GM12874 (cell line): ENCODE measurements at regions not wholly inside any gene's neighbourhood (a gene's known extent, or its start where the extent isn't known, plus 50 kb on each side); places are given as distances from the start of the nearest gene placed in this dataset.

Source experiments
- TF ChIP-seq, protein P1 (sequence below): IDR thresholded peaks from 2 replicates; pipeline ENCODE4 v1.5.1; 2011; ENCODE audit warnings: low read depth, mild to moderate bottlenecking, control low read depth, low read length, moderate library complexity; ENCODE audit not compliant: insufficient read depth

DNA sequence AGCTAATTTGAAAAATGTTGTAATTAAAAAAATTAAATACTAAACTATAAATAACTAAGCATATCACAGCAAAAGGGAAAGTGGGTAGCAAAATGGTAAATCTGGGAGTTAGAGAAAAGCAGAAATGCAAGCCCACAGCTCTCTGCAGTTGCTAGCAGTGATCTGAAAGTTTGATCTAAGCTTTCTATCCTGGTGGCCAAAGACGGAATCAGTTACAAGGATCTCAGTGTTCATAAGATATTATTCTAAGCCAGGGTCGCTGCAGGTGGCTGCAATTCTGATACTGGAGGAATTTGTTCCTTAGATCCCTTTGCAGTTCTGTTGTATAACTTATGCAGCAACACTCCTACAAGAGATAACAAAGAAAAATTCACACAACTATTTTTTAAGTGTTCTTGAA is 363.7 kb downstream of the SETD4 start:
- TF ChIP-seq, protein P1, sequence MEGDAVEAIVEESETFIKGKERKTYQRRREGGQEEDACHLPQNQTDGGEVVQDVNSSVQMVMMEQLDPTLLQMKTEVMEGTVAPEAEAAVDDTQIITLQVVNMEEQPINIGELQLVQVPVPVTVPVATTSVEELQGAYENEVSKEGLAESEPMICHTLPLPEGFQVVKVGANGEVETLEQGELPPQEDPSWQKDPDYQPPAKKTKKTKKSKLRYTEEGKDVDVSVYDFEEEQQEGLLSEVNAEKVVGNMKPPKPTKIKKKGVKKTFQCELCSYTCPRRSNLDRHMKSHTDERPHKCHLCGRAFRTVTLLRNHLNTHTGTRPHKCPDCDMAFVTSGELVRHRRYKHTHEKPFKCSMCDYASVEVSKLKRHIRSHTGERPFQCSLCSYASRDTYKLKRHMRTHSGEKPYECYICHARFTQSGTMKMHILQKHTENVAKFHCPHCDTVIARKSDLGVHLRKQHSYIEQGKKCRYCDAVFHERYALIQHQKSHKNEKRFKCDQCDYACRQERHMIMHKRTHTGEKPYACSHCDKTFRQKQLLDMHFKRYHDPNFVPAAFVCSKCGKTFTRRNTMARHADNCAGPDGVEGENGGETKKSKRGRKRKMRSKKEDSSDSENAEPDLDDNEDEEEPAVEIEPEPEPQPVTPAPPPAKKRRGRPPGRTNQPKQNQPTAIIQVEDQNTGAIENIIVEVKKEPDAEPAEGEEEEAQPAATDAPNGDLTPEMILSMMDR, result no peak

DNA sequence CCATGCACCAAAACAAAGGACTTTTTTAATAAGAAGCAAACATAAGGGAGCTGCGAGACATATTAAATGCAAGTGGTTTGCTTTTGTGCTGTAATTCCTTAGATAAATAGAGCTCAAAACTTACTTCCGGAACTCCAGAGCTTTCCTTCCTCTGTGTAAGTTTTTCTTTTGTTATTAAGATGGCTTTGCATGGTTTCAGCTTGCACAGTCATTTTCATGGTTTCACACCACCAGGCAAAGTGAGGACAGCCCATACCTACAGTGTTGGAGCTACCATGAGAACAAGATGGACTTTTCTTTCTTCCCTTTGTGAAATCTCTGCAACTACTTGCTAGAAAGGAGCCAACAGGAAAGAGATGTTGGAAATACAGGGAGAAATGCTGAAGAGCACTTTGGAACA is 368.0 kb downstream of the SETD4 start:
- TF ChIP-seq, protein P1, result no peak

DNA sequence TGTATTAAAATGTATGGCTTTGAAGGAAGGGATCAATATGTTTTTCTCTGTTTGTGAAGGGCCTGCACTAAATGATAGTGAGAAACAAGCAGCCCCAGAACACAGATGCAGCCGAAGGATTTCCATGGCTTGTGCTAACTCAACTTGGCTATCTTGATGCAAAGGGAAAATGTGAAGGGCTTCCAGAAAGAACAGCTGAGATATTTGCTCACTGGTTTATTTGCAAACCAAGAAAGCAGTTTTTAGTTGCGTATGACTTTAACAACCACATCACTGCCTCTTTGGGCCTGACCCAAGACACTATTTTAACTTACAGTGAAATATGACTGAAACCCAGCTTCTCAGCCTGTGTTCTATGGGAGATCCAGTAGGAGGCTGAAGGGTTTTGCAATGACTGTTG is 369.9 kb downstream of the SETD4 start:
- TF ChIP-seq, protein P1, result no peak

DNA sequence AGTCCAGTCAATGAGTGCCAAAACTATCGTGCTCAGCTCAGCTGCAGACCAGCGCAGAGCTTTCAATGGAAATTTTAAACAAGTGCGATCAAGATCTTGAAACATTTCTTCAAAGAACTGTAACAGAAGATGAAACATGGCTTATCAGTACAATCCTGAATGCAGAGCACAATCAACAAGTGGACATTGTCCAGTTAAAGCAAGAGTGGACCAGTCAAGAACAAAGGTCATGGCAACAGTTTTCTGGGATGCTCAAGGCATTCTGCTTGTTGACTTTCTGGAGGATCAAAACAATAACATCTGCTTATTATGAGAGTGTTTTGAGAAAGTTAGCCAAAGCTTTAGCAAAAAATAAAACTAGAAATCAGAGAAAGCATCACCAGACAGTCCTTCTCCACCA is 374.2 kb downstream of the SETD4 start:
- TF ChIP-seq, protein P1, result no peak

DNA sequence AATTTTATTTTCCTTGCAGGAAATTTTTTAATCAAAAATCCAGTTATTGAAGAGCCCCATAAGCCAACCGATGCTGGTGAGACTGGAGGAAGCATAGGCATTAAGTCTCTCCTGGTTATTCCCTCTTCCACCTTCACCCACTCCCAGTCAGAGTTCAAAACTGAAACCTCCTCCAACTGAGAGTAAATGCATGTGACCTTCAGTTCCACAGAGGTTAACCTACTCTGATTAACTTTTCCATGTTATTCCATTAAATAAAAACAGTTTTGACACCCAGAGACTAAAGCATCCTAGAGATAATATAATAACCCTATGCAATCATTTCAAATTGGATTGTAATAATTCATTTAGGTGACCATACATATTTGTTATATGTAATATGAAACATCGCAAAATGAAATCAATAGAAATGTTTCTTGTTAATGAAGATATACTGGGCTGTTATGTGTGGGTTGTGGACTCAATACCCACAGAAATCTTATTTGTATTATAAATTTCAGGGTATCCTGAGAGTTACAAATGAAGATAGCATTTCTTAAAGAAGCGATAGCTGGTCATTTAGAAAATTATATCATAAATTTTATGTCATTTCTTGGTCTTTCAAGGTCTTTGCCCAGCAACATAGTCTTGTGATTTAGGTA is 376.5 kb downstream of the SETD4 start:
- TF ChIP-seq, protein P1, result no peak

DNA sequence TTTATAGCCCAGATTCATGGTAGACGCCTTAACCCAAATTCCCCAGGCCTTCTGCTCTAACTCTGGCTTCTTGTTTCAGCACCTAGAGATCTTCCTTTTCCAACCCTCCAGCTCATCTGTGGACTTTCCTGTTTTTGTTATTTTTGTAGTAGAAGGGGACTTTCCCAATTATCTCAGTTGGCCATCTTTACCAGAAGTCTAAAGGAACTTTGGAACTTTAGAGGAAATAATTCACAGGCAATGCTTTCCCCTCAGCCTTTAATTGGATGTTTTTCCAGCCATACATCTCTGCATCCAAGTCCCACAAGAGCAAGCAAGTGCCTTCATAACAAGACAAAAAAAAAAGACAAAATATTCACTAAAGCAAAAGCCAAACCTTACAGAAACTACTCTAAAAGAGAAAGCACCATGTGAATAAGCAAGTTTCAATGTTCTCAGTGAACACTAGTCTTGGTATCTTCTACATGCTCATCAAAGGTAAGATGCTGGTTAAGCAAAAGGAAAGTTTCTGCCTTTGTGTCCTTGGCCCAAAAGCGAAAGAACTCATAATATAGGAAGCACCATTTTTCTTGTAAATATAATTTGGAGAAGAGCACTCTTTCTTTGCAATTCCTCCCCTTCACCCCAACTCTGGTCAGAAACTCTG is 377.3 kb downstream of the SETD4 start:
- TF ChIP-seq, protein P1, result no peak

DNA sequence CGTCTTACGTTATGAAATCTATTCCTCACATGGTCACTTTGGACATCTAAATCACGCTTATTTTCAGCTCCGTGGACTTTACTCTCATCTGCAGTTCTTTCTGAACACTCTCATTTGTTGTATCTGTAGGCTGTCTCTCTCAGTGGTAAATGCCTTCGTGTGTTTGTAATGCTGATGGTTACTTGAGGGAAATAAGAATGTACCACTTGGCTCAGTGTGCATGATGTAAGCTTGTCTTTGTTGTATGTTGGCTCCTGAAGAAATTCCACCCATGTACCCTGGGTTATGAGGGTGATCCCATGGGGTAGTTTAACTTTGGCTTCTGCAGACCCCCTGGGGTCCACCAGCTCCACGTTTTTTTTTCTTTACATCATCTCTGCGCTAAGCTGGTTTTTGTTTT is 378.4 kb downstream of the SETD4 start:
- TF ChIP-seq, protein P1, result no peak

DNA sequence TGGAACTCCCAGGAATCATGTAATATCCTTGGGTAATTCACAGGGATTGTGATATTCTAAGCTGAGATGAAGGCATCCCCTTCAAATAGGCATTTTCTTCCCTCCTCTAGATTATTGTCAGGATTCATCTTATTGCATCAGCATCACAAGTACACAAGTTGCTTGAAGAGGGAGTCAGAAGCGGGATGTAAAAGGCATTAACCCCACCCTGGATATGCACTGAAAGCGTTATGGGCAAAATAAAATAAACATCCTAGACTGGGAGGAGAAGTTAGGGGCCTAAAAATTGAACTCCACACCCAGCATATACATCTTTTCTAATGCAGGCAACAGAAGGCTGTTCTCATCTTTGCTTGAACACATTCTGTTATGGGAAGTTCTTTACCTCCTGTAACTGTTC is 381.2 kb downstream of the SETD4 start:
- TF ChIP-seq, protein P1, result no peak
